AG08396 (cell line): ENCODE measurements at regions not wholly inside any gene's neighbourhood (a gene's known extent, or its start where the extent isn't known, plus 50 kb on each side); places are given as distances from the start of the nearest gene placed in this dataset.
"Not testable (repeated sequence)": the region's sequence is repeated elsewhere in the genome, so short reads cannot be mapped to it uniquely, and the experiment has no call there.

ENCODE experiments used
- DNase-seq: peaks from one replicate; pipeline ENCODE4 v3.0.0; 2012; ENCODE audit warnings: low spot score, mixed read lengths

DNA sequence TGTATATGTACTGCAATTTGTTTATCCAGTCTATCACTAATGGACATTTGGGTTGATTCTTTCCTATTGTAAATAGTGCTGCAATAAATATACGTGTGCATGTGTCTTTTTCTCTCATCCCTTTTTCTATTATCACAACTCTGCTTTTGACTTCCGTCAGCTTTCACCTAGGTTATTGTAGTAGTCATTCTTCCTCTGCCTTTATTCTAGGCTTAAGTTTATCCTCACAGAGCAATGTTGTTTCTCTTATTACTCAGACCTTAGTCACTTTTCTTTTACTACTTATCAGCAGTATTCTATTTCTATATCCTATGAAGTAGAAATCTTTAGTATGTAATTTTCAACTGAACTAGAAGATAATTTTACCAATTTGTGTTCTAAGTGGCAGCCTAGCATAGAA is 175.3 kb upstream of the SEMA3E start:
- DNase-seq: peak; percentile 2

- DNase-seq: no peak
Observed at GRCh38 chr7:83821866-83822265, 172.9 kb upstream of the SEMA3E start.

GRCh38 chr7:83820641-83821040 is 171.7 kb upstream of the SEMA3E start:
- no peak for DNase-seq

DNA sequence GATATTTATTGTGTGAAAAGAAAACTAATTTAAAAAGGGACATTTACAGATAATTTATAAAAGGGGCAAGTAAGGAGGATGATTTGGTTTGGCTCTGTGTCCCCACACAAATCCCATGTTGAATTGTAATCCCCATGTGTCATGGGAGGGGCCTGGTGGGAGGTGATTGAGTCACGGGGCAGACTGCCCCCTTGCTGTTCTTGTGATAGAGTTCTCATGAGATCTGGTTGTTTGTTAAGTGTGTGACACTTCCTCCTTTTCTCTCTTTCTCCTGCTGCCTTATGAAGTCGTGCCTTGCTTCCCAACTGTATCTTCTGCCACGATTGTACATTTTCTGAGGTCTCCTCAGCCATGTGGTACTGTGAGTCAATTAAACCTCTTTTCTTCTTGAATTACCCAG is 171.0 kb upstream of the SEMA3E start:
- DNase-seq: no peak

DNA sequence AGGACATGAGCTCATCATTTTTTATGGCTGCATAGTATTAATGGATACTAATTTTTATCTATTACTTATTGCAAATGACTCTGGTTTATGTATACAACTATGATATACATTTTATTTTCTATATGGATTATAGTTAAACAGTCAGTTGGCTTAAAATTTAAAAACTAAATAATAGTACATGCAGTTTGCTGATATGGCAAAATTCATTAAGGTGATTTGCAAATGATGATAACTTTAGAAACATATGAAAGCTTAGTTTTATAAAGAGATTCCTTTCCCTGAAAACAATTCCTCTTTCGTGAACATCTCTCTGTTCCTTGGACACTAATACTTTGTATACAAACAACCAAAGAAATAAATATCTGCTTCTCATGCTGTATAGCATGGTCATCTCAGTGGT is 165.5 kb upstream of the SEMA3E start:
- no peak for DNase-seq

DNA sequence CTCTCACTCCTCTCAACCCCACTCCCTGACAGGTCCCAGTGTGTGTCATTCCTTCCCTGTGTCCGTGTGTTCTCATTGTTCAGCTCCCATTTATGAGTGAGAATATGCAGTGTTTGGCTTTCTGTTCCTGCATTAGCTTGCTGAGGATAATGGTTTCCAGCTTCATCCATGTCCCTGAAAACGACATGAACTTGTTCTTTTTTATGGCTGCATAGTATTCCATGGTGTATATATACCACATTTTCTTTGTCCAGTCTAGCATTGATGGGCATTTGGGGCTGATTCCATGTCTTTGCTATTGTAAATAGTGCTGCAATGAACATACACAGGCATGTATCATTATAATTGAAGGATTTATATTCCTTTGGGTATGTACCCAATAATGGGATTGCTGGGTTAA is 163.6 kb upstream of the SEMA3E start:
- DNase-seq: not testable (repeated sequence)

- no peak for DNase-seq
Observed at GRCh38 chr7:83808982-83809381, 160.0 kb upstream of the SEMA3E start.

DNA sequence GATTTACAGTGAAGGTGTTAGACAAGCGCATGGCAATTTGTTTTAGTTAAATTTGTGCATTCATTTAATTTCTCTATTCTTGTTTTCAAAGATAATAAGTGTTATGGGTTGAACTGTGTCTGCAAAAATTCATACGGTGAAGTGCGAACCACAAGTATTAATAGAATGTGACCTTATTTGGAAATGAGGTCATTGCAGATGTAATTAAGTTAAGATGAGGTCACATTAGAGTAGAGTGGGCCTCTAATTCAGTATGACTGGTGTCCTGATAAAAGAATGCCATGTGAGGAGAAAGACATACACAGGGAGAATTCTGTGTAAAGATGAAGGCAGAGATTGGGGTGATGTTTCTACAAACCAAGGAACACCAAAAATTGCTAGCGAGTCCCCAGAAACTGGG is 158.8 kb upstream of the SEMA3E start:
- no peak for DNase-seq

GRCh38 chr7:83806538-83806937 is 157.6 kb upstream of the SEMA3E start:
- no peak for DNase-seq

DNA sequence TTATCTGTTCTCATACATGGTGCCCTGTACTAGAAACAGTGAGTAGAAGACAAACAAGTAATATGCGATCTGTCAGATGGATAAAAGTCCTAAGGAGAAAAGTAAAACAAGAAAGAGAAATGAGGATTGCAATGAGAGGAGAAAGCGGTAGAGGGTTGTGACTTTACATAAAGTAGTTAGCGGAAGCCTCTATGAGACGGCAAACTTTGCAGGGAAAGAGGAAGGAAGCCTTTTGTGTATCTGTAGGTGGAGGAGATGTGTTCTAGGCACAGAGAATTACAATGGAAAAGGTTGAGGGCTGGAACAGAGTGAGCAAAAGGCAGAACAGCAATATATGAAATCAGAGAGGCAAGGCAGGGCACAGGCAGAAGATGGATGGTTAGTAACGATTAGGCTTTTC is 150.4 kb upstream of the SEMA3E start:
- no peak for DNase-seq

- no peak for DNase-seq
Observed at GRCh38 chr7:83798489-83798888, 149.6 kb upstream of the SEMA3E start.

DNA sequence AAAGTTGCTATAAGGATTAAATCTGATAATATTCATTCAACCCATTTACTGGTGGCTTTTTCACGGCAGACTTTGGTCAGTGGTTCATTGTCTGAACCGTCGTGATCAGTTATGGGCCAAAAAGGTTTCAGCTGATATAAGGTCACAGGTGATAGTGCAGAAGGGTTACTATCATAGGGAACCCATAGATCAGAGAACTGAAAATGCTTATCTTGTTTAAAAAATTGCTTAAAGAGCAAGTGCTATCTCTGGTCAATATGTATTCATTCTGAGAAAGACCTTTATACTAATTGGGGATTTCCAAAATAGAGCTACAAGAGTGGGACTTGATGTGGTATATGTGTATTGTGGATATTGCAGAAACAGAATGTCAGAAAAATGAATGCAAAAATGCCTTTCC is 147.8 kb upstream of the SEMA3E start:
- no peak for DNase-seq

DNA sequence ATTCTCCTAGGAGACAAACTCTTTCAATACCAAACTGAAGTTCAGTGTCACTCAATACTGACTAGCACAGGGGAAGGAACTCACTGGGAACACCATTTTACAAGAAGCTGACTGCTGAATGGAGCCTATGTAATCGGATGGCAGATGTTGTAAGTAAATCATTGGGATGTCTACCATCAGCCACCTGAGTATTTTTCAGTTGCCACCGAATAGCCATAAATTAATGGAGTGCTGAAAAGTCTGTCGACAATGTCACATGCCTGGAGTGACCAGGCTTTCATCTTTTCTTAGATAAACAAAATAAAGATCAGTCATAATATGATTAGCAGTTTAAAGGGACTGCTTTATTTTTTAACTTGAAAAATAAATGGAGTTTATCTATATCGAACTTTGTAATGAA is 145.9 kb upstream of the SEMA3E start:
- no peak for DNase-seq

GRCh38 chr7:83793558-83793957 is 144.6 kb upstream of the SEMA3E start:
- no peak for DNase-seq

DNA sequence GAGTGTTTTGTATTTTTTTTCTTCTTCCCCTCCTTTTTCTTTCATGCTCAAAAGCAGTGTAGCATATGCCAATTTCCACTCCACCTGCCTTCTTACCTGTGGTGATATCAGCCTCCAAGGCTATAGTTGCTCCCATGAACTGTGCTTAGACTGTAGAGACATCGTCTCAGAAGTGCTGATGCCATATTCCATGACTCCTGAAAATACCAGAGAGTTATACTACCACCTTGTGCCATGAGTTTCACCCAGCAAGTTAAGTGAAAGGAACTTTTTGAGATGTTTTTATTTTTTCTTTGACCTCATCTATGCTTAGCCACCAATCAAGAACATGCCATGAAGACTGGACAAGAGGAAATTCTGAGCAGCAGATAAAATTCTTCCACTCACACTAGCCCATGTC is 142.8 kb upstream of the SEMA3E start:
- no peak for DNase-seq

DNA sequence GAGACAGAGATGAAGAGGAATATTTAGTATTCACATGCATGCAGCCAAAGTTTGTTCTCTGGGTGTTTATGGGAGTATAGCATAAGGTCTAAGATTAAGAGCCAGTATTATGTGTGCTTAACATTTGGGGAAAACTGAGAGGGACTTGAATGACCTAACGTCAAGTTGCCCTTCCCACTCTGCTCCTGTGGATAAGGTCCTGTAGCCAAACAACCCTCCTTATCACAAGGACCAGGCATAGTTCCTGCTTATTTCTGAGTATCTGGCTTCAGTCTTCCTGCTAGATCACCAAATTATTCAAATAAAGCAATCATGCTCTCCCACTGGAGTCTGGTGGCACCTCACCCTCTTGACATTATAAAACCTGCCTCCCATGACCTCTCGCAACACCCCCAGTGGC is 137.9 kb upstream of the SEMA3E start:
- DNase-seq: no peak

DNA sequence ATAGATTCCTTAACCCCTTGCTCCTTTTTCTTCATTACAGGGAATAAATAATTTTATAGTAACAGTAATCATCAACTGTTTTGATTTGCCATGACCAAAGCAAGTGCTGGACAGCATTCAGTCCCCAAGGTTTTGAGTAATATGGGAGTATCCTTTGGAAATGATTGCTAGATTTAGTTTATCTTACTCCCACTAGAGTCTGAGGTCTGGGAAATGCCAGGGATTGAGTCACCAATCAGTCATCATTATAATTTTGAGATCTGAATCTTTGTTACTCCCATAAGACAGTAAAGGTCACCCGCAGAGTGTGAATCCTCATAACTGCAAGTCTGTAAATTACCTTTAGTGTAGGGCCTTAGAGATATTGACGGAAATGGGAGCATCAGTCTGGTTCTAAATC is 133.7 kb upstream of the SEMA3E start:
- DNase-seq: no peak

DNA sequence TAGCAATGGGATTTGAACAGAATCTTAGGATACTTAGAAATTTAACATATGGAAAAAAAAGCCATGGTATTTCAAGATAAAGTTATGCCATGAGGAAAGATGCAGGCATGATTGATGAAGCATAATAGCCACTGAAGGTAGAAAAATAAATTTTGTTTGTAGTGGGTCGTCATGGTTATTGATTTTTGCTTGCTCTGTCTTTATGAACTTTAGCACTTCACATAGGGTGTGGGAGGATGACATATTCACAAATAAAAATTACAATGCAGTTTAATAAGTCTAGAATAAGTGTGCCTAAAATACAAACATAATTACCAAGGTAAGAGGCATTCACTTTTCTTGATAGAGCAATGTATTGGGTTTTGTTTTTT is 129.1 kb upstream of the SEMA3E start:
- DNase-seq: no peak

DNA sequence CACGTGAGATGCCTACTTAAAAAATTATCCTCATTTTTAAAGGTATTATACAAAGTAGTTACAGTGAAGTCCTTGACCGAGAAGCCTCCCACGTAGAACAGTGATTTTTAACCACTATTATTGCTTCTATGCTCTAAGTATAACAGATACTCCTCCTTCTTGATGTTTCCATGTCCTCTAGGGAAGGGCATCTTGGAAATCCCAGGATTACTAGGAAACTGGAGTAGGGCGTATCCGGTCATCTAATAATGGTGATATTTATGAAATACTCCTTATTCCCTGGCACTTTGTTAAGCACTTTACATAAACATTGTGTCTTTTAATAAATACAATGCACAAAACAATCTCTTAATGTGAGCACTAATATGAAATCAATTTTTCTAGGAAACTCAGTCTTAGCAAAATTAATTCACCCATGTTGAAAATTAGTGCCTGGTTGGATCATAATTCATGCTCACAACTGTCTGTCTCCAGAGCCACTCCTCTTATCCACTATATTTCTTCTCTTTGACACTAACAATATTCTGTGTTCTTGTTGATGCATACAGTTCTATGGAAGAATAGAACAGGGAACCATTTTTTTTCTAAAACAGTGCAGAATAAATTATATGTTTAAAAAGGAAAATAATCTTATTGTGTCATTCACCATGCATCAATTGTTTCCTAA is 128.6 kb upstream of the SEMA3E start:
- no peak for DNase-seq

GRCh38 chr7:83769407-83769806 is 120.5 kb upstream of the SEMA3E start:
- DNase-seq: no peak

- DNase-seq: no peak
Observed at GRCh38 chr7:83751217-83751616, 102.3 kb upstream of the SEMA3E start.

- DNase-seq: no peak
Observed at GRCh38 chr7:83749495-83749894, 100.6 kb upstream of the SEMA3E start.

- no peak for DNase-seq
Observed at GRCh38 chr7:83739527-83739926, 90.6 kb upstream of the SEMA3E start.

GRCh38 chr7:83738291-83738835 is 89.4 kb upstream of the SEMA3E start:
- DNase-seq: no peak

- no peak for DNase-seq
Observed at GRCh38 chr7:83732305-83732704, 83.4 kb upstream of the SEMA3E start.
